Natural killer cell treated with Interleukin-12 subunit alpha and Interleukin-12 subunit beta and Interleukin-15 and Interleukin-18, amount 100 ng/mL, for 72 hours (primary cell): ENCODE measurements at regions not wholly inside any gene's neighbourhood (a gene's known extent, or its start where the extent isn't known, plus 50 kb on each side); places are given as distances from the start of the nearest gene placed in this dataset.

ENCODE experiments used
- ATAC-seq, 2 donors: fragments of 150-1000 bp; cut with Tn5 transposase in 1 of 2; sonication (Bioruptor Pico), chemical (Tn5 transposase) in 1 of 2; 2 replicates each; pipeline ENCODE4 v1.10.0; 2021
- DNase-seq: peaks from one replicate; pipeline ENCODE4 v3.0.0; 2022; ENCODE audit warnings: low spot score
- H3K27ac Mint-ChIP-seq, 2 donors: 1 replicate in 1 of 2; 2 replicates in 1 of 2; pipeline ENCODE4 v1.8.0; 2022; ENCODE audit warnings: mixed read lengths in 2 of 2, mild to moderate bottlenecking in 1 of 2, moderate library complexity in 1 of 2
- H3K27me3 Mint-ChIP-seq, 2 donors: 1 replicate in 1 of 2; 2 replicates in 1 of 2; pipeline ENCODE4 v1.8.0; 2022; ENCODE audit warnings: mixed read lengths in 2 of 2
- H3K36me3 Mint-ChIP-seq: one replicate; pipeline ENCODE4 v1.8.0; 2022; ENCODE audit warnings: mixed read lengths
- H3K4me1 Mint-ChIP-seq, 2 donors: 1 replicate in 1 of 2; 2 replicates in 1 of 2; pipeline ENCODE4 v1.8.0; 2022; ENCODE audit warnings: low read depth in 2 of 2, mixed read lengths in 2 of 2, mild to moderate bottlenecking in 1 of 2
- H3K4me3 Mint-ChIP-seq: one replicate; pipeline ENCODE4 v1.8.0; 2022; ENCODE audit warnings: mixed read lengths
- H3K9me3 Mint-ChIP-seq: 2 replicates; pipeline ENCODE4 v1.8.0; 2022; ENCODE audit warnings: mixed read lengths

DNA sequence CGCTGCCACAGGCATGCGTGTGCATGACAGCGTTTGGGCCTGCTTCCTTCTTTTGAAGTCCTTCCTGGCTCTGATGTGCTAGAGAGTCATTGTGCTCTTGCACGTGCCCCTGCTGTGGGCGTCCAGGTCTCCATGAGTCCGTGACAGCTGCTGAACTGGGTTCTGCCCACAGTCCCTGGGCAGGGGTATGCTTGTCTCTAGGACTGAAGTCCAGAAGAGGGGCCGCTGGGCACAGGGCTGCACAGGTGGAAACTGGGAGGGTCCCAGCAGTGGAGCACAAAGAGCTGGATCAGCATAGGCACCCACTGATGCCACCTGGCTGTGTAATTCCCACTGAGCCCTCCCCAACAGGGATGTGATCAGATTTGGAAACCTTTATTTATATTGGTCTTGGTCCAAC is 169.4 kb downstream of the IRX2 start:
- H3K9me3 Mint-ChIP-seq, result peaks cover 8% of the 10 kb centered on the region
- ATAC-seq (no peak), DNase-seq (no peak)
- H3K27me3 Mint-ChIP-seq, result no peaks in the 10 kb centered on the region
- H3K4me3 Mint-ChIP-seq, result no peak overlapping the region
- H3K36me3 Mint-ChIP-seq, result no peaks in the 10 kb centered on the region
- H3K27ac Mint-ChIP-seq, result no peak overlapping the region
- H3K4me1 Mint-ChIP-seq, result no peaks in the 10 kb centered on the region

- Mint-ChIP-seq H3K9me3 (peaks cover 8% of the 10 kb centered on the region), H3K36me3 (no peaks in the 10 kb centered on the region), H3K27ac (no peak overlapping the region), H3K4me3 (no peak overlapping the region), H3K27me3 (no peaks in the 10 kb centered on the region), H3K4me1 (no peaks in the 10 kb centered on the region)
- DNase-seq, result no peak
- no peak for ATAC-seq
Measured at GRCh38 chr5:2581418-2581817, 170.1 kb downstream of the IRX2 start.

DNA sequence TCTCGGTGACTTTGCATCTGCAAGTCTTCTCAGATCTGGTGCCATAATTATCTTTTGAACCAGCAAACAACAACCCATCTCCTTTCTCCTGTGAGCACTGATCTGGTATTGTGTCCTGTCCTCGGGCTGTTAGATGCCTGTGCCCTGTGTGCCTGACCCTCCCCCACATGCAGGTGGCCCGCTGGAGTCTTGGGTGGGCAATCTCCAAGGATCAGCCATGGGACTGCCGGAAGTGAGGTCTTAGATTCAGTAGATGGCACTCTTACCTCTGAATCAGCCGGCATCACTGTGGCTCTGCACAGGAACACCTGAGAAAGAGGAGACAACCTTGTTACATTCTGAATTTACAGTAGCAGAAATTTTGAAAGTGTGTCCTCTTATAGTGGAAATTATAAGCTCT is 172.4 kb downstream of the IRX2 start:
- H3K9me3 Mint-ChIP-seq, result peaks cover 8% of the 10 kb centered on the region
- H3K36me3 Mint-ChIP-seq, result no peaks in the 10 kb centered on the region
- no peak overlapping the region for H3K27ac Mint-ChIP-seq
- H3K4me3 Mint-ChIP-seq, result no peak overlapping the region
- no peaks in the 10 kb centered on the region for H3K27me3 Mint-ChIP-seq
- no peaks in the 10 kb centered on the region for H3K4me1 Mint-ChIP-seq
- DNase-seq (no peak), ATAC-seq (no peak)

GRCh38 chr5:2577312-2578036 is 174.0 kb downstream of the IRX2 start:
- Mint-ChIP-seq H3K27me3 (no peaks in the 10 kb centered on the region), H3K36me3 (no peaks in the 10 kb centered on the region), H3K9me3 (peaks cover 8% of the 10 kb centered on the region), H3K4me1 (no peaks in the 10 kb centered on the region), H3K27ac (no peak overlapping the region), H3K4me3 (no peak overlapping the region)
- ATAC-seq (peak; percentile 6 to 40), DNase-seq (no peak)

DNA sequence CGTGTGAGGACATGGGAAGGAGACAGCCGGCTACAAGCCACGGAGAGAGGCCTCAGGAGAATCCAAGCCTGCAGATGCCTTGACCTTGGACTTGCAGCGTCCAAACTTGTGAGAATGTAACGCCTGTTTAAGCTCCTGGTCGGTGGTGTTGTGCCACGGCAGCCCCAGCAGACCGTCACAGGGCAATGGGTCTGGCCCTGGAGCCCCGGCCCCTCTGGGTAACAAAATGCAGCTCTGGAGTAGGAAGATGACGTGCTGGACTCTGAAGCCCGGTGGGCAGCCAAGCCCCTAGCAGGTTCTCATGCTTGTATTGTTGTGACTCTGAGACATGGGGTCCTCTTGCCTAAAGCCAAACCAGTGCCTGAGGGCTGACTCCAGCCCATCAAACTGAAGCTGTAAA is 174.7 kb downstream of the IRX2 start:
- H3K4me1 Mint-ChIP-seq, result no peaks in the 10 kb centered on the region
- no peaks in the 10 kb centered on the region for H3K36me3 Mint-ChIP-seq
- H3K4me3 Mint-ChIP-seq, result no peak overlapping the region
- ATAC-seq (no peak), DNase-seq (no peak)
- H3K27me3 Mint-ChIP-seq, result no peaks in the 10 kb centered on the region
- peaks cover 8% of the 10 kb centered on the region for H3K9me3 Mint-ChIP-seq
- H3K27ac Mint-ChIP-seq, result no peak overlapping the region

DNA sequence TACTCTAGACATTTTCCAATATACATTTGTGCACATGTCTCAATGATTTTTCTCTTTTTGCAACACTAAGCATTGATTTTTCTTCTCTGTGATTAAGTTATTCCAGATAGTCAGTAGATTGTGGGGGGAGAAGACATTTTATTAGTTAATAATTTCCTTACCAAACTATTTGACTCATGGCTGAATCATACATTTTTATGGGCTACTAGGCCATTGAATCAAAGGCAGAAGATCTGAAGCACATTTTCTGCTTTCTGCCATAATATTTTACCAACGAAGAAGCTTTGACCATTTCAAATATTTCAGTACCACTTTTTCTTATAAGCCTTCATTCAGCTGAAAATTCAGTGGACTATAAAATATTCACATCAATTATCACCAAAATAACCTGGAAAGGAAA is 175.6 kb downstream of the IRX2 start:
- DNase-seq (no peak), ATAC-seq (no peak)
- Mint-ChIP-seq H3K27me3 (no peaks in the 10 kb centered on the region), H3K4me3 (no peak overlapping the region), H3K9me3 (peaks cover 6% of the 10 kb centered on the region), H3K27ac (no peak overlapping the region), H3K36me3 (no peaks in the 10 kb centered on the region), H3K4me1 (no peaks in the 10 kb centered on the region)

DNA sequence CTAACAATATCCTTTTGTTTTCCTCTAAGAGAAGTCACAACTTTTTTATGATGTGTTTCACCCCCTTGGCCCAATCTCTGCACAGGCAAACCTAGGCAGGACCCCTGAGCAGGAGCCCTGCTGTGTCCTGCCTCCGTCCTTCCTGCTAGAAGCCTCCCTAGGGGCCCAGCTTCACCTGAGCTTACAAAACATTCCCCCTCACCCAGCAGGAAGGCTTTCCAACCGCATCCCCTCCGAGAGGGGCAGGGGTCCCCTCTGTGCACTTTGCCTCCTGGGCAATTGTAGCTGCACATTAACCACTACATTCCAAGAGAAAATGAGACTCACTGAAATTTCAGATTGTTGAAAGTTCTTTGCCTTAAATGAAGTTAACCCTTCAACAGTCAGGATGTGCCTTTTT is 176.2 kb downstream of the IRX2 start:
- H3K4me3 Mint-ChIP-seq, result no peak overlapping the region
- no peak overlapping the region for H3K27ac Mint-ChIP-seq
- H3K36me3 Mint-ChIP-seq, result no peaks in the 10 kb centered on the region
- DNase-seq (no peak), ATAC-seq (peak in 1 of 2 donors; percentile 43)
- no peaks in the 10 kb centered on the region for H3K27me3 Mint-ChIP-seq
- H3K4me1 Mint-ChIP-seq, result no peaks in the 10 kb centered on the region
- H3K9me3 Mint-ChIP-seq, result peaks cover 6% of the 10 kb centered on the region

- H3K27ac Mint-ChIP-seq, result no peak overlapping the region
- peaks cover 6% of the 10 kb centered on the region for H3K9me3 Mint-ChIP-seq
- DNase-seq (no peak), ATAC-seq (no peak)
- H3K27me3 Mint-ChIP-seq, result no peaks in the 10 kb centered on the region
- no peaks in the 10 kb centered on the region for H3K4me1 Mint-ChIP-seq
- no peak overlapping the region for H3K4me3 Mint-ChIP-seq
- no peaks in the 10 kb centered on the region for H3K36me3 Mint-ChIP-seq
Measured at GRCh38 chr5:2574155-2574554, 177.3 kb downstream of the IRX2 start.

- no peak for ATAC-seq
- H3K36me3 Mint-ChIP-seq, result no peaks in the 10 kb centered on the region
Measured at GRCh38 chr5:2570586-2570985, 180.9 kb downstream of the IRX2 start.

DNA sequence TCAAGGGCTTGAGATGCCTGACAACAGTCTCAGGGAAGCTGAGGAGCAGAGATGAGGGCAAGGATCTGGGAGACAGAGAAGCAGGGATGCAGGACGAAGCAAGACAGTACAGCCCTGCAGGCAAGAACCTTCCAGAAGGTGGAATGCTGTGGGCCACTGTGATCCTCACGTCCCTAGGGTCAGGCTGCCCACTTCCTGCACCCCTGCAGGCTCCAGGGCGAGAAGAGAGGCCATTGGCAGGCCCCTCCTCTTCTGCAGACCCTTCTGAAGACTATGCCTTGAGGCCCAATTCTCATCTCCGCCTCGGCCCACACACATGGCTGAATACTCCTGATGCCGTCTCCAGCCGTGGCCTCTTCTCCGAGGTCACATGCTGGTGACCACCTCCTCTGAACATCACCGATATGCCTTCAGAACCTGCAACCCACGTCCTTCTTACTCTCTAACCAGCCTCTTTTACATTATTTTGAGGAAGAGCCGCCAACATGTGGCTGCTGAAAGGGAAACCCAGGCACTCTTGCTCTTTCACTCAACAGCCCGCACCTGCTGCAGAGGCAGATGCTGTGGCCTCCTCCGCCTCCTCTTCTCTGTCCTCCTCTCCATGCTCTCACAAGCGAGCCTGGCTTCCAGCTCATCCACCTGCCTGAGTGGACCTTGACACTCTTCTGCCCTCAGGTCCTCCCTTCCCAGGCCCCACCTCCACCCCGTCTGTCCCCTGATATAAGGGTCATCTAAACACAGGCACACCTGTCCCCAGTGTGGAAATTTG is 181.5 kb downstream of the IRX2 start:
- DNase-seq (no peak), ATAC-seq (no peak)
- Mint-ChIP-seq H3K9me3 (peaks cover 7% of the 10 kb centered on the region), H3K4me1 (no peaks in the 10 kb centered on the region), H3K36me3 (no peaks in the 10 kb centered on the region), H3K27me3 (peaks cover 0 to 8% of the 10 kb centered on the region in 2 donors), H3K27ac (no peak overlapping the region), H3K4me3 (no peak overlapping the region)

More at GRCh38 chr5:2570586-2570985, 180.9 kb downstream of the IRX2 start:
- no peaks in the 10 kb centered on the region for H3K4me1 Mint-ChIP-seq
- H3K4me3 Mint-ChIP-seq, result no peak overlapping the region
- H3K9me3 Mint-ChIP-seq, result peaks cover 7% of the 10 kb centered on the region
- no peak overlapping the region for H3K27ac Mint-ChIP-seq
- peaks cover 0 to 8% of the 10 kb centered on the region in 2 donors for H3K27me3 Mint-ChIP-seq
- no peak for DNase-seq

- Mint-ChIP-seq H3K27me3 (peaks cover 0 to 8% of the 10 kb centered on the region in 2 donors), H3K4me3 (no peak overlapping the region), H3K36me3 (no peaks in the 10 kb centered on the region), H3K9me3 (peaks cover 7% of the 10 kb centered on the region), H3K4me1 (no peaks in the 10 kb centered on the region), H3K27ac (no peak overlapping the region)
- ATAC-seq (no peak), DNase-seq (no peak)
Measured at GRCh38 chr5:2569176-2569575, 182.3 kb downstream of the IRX2 start.

GRCh38 chr5:2566284-2566683 is 185.2 kb downstream of the IRX2 start:
- H3K36me3 Mint-ChIP-seq, result no peaks in the 10 kb centered on the region
- DNase-seq (no peak), ATAC-seq (no peak)
- no peaks in the 10 kb centered on the region for H3K4me1 Mint-ChIP-seq
- H3K9me3 Mint-ChIP-seq, result peaks cover 4% of the 10 kb centered on the region
- H3K27me3 Mint-ChIP-seq, result peaks cover 0 to 8% of the 10 kb centered on the region in 2 donors
- no peak overlapping the region for H3K4me3 Mint-ChIP-seq
- no peak overlapping the region for H3K27ac Mint-ChIP-seq

DNA sequence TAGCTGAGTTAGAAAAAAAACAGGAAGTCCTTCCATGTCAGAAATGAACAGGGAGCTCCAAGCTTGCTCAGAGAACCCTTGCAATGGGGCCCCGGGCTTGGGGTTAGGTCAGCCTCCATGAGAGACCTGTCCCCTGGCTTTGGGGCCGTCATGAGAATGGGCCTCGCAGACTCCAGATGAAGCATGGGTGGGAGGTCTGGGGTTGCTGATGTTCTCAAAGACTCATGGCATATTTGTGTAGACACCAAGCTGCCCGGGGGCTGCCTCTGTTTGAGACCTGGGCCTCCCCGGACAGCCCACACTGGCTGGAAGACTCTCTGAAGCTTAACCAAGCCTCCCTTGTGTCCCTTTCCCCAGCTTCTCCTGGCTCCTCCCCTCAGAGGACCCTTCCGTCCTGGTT is 186.3 kb downstream of the IRX2 start:
- peaks cover 7% of the 10 kb centered on the region for H3K9me3 Mint-ChIP-seq
- peaks cover 0 to 8% of the 10 kb centered on the region in 2 donors for H3K27me3 Mint-ChIP-seq
- no peak overlapping the region for H3K27ac Mint-ChIP-seq
- H3K36me3 Mint-ChIP-seq, result no peaks in the 10 kb centered on the region
- no peaks in the 10 kb centered on the region for H3K4me1 Mint-ChIP-seq
- DNase-seq (no peak), ATAC-seq (no peak)
- H3K4me3 Mint-ChIP-seq, result no peak overlapping the region

DNA sequence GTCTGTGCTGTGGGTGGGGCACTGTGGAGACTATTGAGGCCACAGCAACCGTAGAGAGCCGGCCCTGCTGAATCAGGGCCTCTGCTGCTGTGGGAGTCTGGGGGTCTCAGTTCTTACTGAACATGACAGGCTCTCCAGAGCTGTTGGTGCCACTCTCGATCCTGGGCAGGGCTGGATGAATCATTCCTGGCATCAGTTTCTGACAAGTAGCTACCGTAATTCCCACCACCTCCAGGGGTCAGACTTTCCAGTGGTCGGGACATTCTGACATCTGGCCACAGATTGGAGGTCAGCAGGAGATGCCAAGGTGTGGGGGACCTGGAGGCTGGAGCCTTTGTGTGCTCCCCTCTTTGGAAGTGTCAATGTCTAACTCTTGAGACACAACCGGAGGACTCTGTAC is 188.4 kb downstream of the IRX2 start:
- ATAC-seq, result no peak
- no peaks in the 10 kb centered on the region for H3K36me3 Mint-ChIP-seq

More for the DNA sequence above, 188.4 kb downstream of the IRX2 start:
- H3K27ac Mint-ChIP-seq, result no peak overlapping the region
- no peak overlapping the region for H3K4me3 Mint-ChIP-seq
- DNase-seq, result no peak
- H3K4me1 Mint-ChIP-seq, result no peaks in the 10 kb centered on the region
- peaks cover 7% of the 10 kb centered on the region for H3K9me3 Mint-ChIP-seq
- H3K27me3 Mint-ChIP-seq, result peaks cover 0 to 5% of the 10 kb centered on the region in 2 donors
